Uterus (tissue), 3 donors: ENCODE measurements at regions not wholly inside any gene's neighbourhood (a gene's known extent, or its start where the extent isn't known, plus 50 kb on each side); places are given as distances from the start of the nearest gene placed in this dataset.

Experiments
- DNase-seq, 2 donors: peaks; one replicate each; pipeline ENCODE4 v3.0.0-alpha.2; 2019 to 2020
- H3K27ac ChIP-seq, 2 donors: fragments of 200-600 bp; sonication (generic); 1 replicate in 1 of 2; 2 replicates in 1 of 2; pipeline ENCODE4 v1.5.1; 2016 to 2018
- H3K27me3 ChIP-seq, 2 donors: fragments of 200-600 bp; sonication (generic); one replicate each; pipeline ENCODE4 v1.5.1; 2018 to 2019; ENCODE audit warnings: control low read depth in 1 of 2
- H3K36me3 ChIP-seq, 2 donors: fragments of 200-600 bp; sonication (generic); one replicate each; pipeline ENCODE4 v1.5.1; 2019; ENCODE audit warnings: control low read depth in 1 of 2
- H3K4me1 ChIP-seq, 2 donors: fragments of 200-600 bp; sonication (generic); one replicate each; pipeline ENCODE4 v1.5.1; 2018 to 2019; ENCODE audit warnings: control low read depth in 1 of 2
- H3K4me3 ChIP-seq, 2 donors: fragments of 200-600 bp; sonication (generic); 1 replicate in 1 of 2; 2 replicates in 1 of 2; pipeline ENCODE4 v1.5.1; 2018 to 2019; ENCODE audit warnings: mild to moderate bottlenecking in 1 of 2
- H3K9me3 ChIP-seq, 2 donors: fragments of 200-600 bp; sonication (generic); one replicate each; pipeline ENCODE4 v1.5.1; 2019; ENCODE audit warnings: control low read depth in 1 of 2
- CTCF ChIP-seq, 4 experiments: fragments of 200-600 bp in 2 of 4; fragments of 450-650 bp in 2 of 4; sonication (generic) in 2 of 4; IDR thresholded peaks; one replicate each; pipeline ENCODE4 v1.5.1; 2016 to 2019; ENCODE audit warnings: antibody characterized with exemption in 4 of 4, mild to moderate bottlenecking in 2 of 4, moderate library complexity in 1 of 4
- POLR2A ChIP-seq, 2 donors: fragments of 450-650 bp; IDR thresholded peaks; one replicate each; pipeline ENCODE4 v1.6.1; 2016; ENCODE audit warnings: antibody characterized with exemption in 2 of 2, mild to moderate bottlenecking in 1 of 2, moderate library complexity in 1 of 2
- intact Hi-C: fragments of 100-400 bp; cut with DNase I; formaldehyde crosslinking; loops from one replicate; pipeline ENCODE4 v1.15.1; 2023; ENCODE audit warnings: low total_unique reads
- donor health status: DM: yes; HTN: yes; CAD: no.

- Histone ChIP-seq H3K4me3 (no peak overlapping the region), H3K9me3 (no peaks in the 10 kb centered on the region), H3K27me3 (no peaks in the 10 kb centered on the region), H3K27ac (no peak overlapping the region), H3K4me1 (no peaks in the 10 kb centered on the region), H3K36me3 (no peaks in the 10 kb centered on the region)
- intact Hi-C loops = no loop called here
- TF ChIP-seq CTCF (IDR thresholded peaks at IDR 0.05) (no peak), POLR2A (IDR thresholded peaks at IDR 0.05) (no peak)
- no peak for DNase-seq
Observed at GRCh38 chr3:43176666-43177065, 70.8 kb upstream of the POMGNT2 start.

- no peaks in the 10 kb centered on the region for H3K27me3 ChIP-seq
- no peaks in the 10 kb centered on the region for H3K36me3 ChIP-seq
- DNase-seq = no peak
- no peaks in the 10 kb centered on the region for H3K9me3 ChIP-seq
- intact Hi-C loops = no loop called here
- H3K4me3 ChIP-seq = no peak overlapping the region
- no peaks in the 10 kb centered on the region for H3K4me1 ChIP-seq
- H3K27ac ChIP-seq = no peak overlapping the region
- TF ChIP-seq POLR2A (IDR thresholded peaks at IDR 0.05) (no peak), CTCF (IDR thresholded peaks at IDR 0.05) (no peak)
Observed at GRCh38 chr3:43175541-43175940, 69.7 kb upstream of the POMGNT2 start.

GRCh38 chr3:43173949-43174348, 68.1 kb upstream of the POMGNT2 start:
- TF ChIP-seq CTCF (IDR thresholded peaks at IDR 0.05) (no peak), POLR2A (IDR thresholded peaks at IDR 0.05) (no peak)
- Histone ChIP-seq H3K27ac (no peak overlapping the region), H3K4me1 (no peaks in the 10 kb centered on the region), H3K9me3 (no peaks in the 10 kb centered on the region), H3K27me3 (no peaks in the 10 kb centered on the region), H3K4me3 (no peak overlapping the region), H3K36me3 (no peaks in the 10 kb centered on the region)
- DNase-seq = no peak
- intact Hi-C loops = no loop called here

GRCh38 chr3:43171748-43172147, 65.9 kb upstream of the POMGNT2 start:
- DNase-seq = no peak
- H3K4me1 ChIP-seq = no peaks in the 10 kb centered on the region
- H3K4me3 ChIP-seq = no peak overlapping the region
- no peak overlapping the region for H3K27ac ChIP-seq
- intact Hi-C loops = no loop called here
- H3K9me3 ChIP-seq = no peaks in the 10 kb centered on the region
- TF ChIP-seq CTCF (IDR thresholded peaks at IDR 0.05) (no peak), POLR2A (IDR thresholded peaks at IDR 0.05) (no peak)
- no peaks in the 10 kb centered on the region for H3K36me3 ChIP-seq
- no peaks in the 10 kb centered on the region for H3K27me3 ChIP-seq

GRCh38 chr3:43170553-43170952, 64.7 kb upstream of the POMGNT2 start:
- intact Hi-C loops = no loop called here
- no peak overlapping the region for H3K4me3 ChIP-seq
- no peaks in the 10 kb centered on the region for H3K9me3 ChIP-seq
- no peaks in the 10 kb centered on the region for H3K36me3 ChIP-seq
- no peak overlapping the region for H3K27ac ChIP-seq
- no peaks in the 10 kb centered on the region for H3K27me3 ChIP-seq
- no peaks in the 10 kb centered on the region for H3K4me1 ChIP-seq
- TF ChIP-seq POLR2A (IDR thresholded peaks at IDR 0.05) (no peak), CTCF (IDR thresholded peaks at IDR 0.05) (no peak)
- no peak for DNase-seq
